Type B pancreatic cell (in vitro differentiated cells): ENCODE measurements at regions not wholly inside any gene's neighbourhood (a gene's known extent, or its start where the extent isn't known, plus 50 kb on each side); places are given as distances from the start of the nearest gene placed in this dataset.
A peak's percentile ranks its signal among the peaks of the same experiment; 100 is the strongest.

Experiments
- DNase-seq: peaks from one replicate; pipeline ENCODE4 v3.0.0; 2021; ENCODE audit warnings: mixed read lengths; ENCODE audit not compliant: unreplicated experiment; ENCODE audit errors: extremely low spot score
- H3K27ac Mint-ChIP-seq: 2 replicates; pipeline ENCODE4 v1.8.0; 2021; ENCODE audit warnings: mild to moderate bottlenecking, mixed read lengths
- H3K27me3 Mint-ChIP-seq: 2 replicates; pipeline ENCODE4 v1.8.0; 2021; ENCODE audit warnings: mixed read lengths
- H3K36me3 Mint-ChIP-seq: 2 replicates; pipeline ENCODE4 v1.8.0; 2021; ENCODE audit warnings: mixed read lengths
- H3K4me1 Mint-ChIP-seq: one replicate; pipeline ENCODE4 v1.8.0; 2021; ENCODE audit warnings: mixed read lengths; ENCODE audit not compliant: unreplicated experiment
- H3K4me3 Mint-ChIP-seq: 2 replicates; pipeline ENCODE4 v1.8.0; 2021; ENCODE audit warnings: mild to moderate bottlenecking, mixed read lengths
- H3K9me3 Mint-ChIP-seq: 2 replicates; pipeline ENCODE4 v1.8.0; 2021; ENCODE audit warnings: mixed read lengths
- CTCF ChIP-seq: fragments of 200-600 bp; sonication (generic); conservative IDR thresholded peaks from 2 replicates; pipeline ENCODE4 v1.5.0; 2021; ENCODE audit warnings: antibody characterized with exemption, mild to moderate bottlenecking

GRCh38 chr15:97009031-97009431, 678.5 kb downstream of the NR2F2 start:
- no peak overlapping the region for H3K27ac Mint-ChIP-seq
- no peaks in the 10 kb centered on the region for H3K27me3 Mint-ChIP-seq
- no peaks in the 10 kb centered on the region for H3K9me3 Mint-ChIP-seq

DNA sequence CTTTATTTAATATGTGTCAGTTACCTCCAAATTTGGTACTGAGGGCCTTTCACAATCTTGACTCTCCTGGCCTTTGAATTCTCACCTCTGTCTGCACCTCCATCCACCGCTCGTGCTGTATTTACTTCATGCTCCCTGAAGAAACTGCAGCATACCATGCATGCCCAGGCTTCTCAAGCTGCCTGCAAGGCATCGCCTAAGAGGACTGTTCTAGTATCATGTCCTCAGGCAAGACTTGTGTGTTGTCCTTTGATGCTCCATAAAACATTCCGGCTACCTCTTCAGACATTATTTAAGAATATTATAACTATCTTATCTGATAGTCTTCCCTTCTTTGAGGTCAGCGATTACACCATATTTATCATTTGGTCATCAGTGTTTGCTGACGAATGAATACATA, 682.5 kb downstream of the NR2F2 start:
- H3K36me3 Mint-ChIP-seq = no peaks in the 10 kb centered on the region
- peaks cover 4% of the 10 kb centered on the region for H3K4me1 Mint-ChIP-seq
- H3K4me3 Mint-ChIP-seq = no peak overlapping the region
- no peak for TF ChIP-seq CTCF
- peaks cover 6% of the 10 kb centered on the region for H3K9me3 Mint-ChIP-seq
- no peak overlapping the region for H3K27ac Mint-ChIP-seq
- H3K27me3 Mint-ChIP-seq = no peaks in the 10 kb centered on the region
- no peak for DNase-seq

More at GRCh38 chr15:97009031-97009431, 678.5 kb downstream of the NR2F2 start:
- peaks cover 4% of the 10 kb centered on the region for H3K4me1 Mint-ChIP-seq
- no peak for TF ChIP-seq CTCF
- H3K4me3 Mint-ChIP-seq = no peak overlapping the region
- no peak for DNase-seq
- no peaks in the 10 kb centered on the region for H3K36me3 Mint-ChIP-seq

- no peak for DNase-seq
- Mint-ChIP-seq H3K27ac (no peak overlapping the region), H3K27me3 (no peaks in the 10 kb centered on the region), H3K4me3 (no peak overlapping the region), H3K9me3 (peaks cover 6% of the 10 kb centered on the region), H3K4me1 (peaks cover 4% of the 10 kb centered on the region), H3K36me3 (no peaks in the 10 kb centered on the region)
- TF ChIP-seq CTCF = no peak
These were observed 683.0 kb downstream of the NR2F2 start for GRCh38 chr15:97013491-97013890.

DNA sequence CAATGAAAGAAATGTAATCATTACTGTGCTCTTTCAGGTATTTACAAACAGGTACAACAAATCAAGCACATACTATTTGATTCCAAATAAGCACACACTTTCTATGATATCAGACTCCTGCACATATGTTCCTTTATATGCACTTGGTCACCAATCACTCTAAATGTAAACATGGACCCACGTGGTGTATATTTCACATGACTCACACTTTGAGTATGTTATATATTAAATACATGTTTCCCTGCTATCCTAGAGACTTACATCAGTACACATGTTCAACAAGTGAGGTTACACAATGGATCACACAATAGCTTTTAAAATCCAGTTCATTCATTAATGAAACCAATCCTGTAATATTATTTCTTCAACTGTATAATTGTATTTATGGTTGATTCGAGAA, 683.5 kb downstream of the NR2F2 start:
- Mint-ChIP-seq H3K4me3 (no peak overlapping the region), H3K27ac (no peak overlapping the region), H3K9me3 (peaks cover 6% of the 10 kb centered on the region), H3K4me1 (peaks cover 4% of the 10 kb centered on the region), H3K27me3 (no peaks in the 10 kb centered on the region), H3K36me3 (no peaks in the 10 kb centered on the region)
- no peak for TF ChIP-seq CTCF
- no peak for DNase-seq

GRCh38 chr15:97023488-97023844, 693.0 kb downstream of the NR2F2 start:
- Mint-ChIP-seq H3K9me3 (peaks cover 15% of the 10 kb centered on the region), H3K27ac (peak overlapping the region; percentile 46), H3K27me3 (no peaks in the 10 kb centered on the region), H3K36me3 (peaks cover 3% of the 10 kb centered on the region), H3K4me1 (peaks cover 11% of the 10 kb centered on the region), H3K4me3 (peak overlapping the region; percentile 4)
- TF ChIP-seq CTCF = no peak
- DNase-seq = no peak

DNA sequence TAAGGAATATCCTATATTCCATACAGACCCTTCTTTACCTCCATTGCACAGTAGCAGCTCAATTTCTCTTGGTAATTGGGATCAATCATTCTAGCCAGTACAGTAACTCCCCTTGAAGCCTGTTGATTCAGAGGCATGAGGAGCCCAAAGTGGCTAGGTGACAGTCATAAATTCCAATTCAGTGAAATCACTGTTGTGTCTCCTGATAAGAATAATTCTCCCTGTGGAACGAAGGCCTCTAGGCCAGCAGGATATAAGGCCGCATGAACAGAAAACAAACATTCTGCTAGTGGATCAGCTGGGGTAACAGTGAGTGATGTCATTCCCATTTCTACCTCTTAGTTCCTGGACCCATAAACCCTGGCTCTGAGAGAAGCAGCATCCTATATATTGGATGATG, 696.3 kb downstream of the NR2F2 start:
- Mint-ChIP-seq H3K27me3 (no peaks in the 10 kb centered on the region), H3K27ac (peak overlapping the region; percentile 72), H3K9me3 (peaks cover 15% of the 10 kb centered on the region), H3K4me1 (peaks cover 11% of the 10 kb centered on the region), H3K36me3 (peaks cover 6% of the 10 kb centered on the region), H3K4me3 (no peak overlapping the region)
- TF ChIP-seq CTCF = no peak
- DNase-seq = no peak
